Astrocyte of the hippocampus (primary cell): ENCODE measurements at regions not wholly inside any gene's neighbourhood (a gene's known extent, or its start where the extent isn't known, plus 50 kb on each side); places are given as distances from the start of the nearest gene placed in this dataset.
A peak's percentile ranks its signal among the peaks of the same experiment; 100 is the strongest.
"Not testable (repeated sequence)": the region's sequence is repeated elsewhere in the genome, so short reads cannot be mapped to it uniquely, and the experiment has no call there.

Source experiments
- DNase-seq: peaks from one replicate; pipeline ENCODE4 v3.0.0; 2011; ENCODE audit warnings: low read depth, low spot score

DNA sequence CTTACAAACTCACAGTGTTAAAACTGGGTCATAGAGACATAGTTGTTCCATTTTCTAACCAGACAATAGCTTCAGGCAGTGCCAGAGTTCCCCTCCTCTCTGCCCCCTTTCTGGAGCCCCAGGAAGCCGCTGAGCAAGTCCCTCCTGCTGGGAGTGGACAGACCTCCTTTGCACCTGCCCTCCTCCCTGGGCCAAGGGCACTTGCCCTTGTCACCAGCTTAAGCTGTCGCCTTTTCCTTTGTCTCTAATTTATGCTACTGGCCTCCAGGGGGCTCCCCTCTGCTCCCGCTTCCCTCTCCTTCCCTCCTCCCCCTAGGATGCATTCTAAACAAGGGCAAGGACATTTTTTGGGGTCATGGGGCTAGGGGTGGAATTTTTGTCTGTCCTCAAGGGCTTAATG, 182.4 kb downstream of the MIS18A start:
- no peak for DNase-seq

GRCh38 chr21:32094804-32095203, 184.0 kb downstream of the MIS18A start:
- DNase-seq: peak; percentile 30

DNA sequence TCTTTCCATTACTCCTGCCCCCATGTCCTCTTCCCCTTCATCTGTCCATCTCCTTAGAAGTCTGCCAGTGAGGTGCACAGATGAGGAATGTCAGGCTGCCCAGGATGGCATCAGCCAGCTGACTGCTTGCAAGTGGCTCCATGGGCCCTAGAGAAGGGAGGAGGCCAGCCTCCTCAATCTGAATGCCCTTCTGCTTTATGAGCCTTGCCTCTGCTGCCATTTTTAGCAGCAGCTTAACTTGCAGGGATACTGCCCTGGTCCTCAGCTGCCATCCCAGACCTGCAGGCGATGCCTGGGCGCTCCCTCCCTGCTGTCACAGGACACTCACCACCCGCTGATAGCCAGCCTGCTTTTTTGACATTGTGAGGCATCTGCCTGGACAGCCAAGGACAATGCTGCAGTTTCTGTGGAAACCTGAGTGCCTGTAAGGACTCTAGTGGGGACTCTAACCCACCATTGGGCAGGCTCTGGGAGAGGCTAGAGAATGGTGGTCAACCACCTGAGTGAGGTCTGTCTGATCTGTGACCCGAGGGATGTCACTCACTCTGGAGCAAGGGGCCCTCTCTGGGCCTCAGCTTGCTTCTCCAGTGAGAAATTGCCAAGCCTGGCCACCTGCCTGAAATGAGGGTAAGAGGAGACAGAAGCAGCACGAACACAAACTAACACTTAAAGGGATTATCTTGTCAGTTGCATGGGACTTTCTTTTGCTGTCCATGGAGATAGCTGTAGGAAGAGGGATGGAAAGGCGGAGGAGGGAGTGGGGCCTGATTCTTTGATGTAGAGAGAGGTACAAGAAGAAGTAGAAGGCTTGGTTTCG, 185.0 kb downstream of the MIS18A start:
- no peak for DNase-seq

DNA sequence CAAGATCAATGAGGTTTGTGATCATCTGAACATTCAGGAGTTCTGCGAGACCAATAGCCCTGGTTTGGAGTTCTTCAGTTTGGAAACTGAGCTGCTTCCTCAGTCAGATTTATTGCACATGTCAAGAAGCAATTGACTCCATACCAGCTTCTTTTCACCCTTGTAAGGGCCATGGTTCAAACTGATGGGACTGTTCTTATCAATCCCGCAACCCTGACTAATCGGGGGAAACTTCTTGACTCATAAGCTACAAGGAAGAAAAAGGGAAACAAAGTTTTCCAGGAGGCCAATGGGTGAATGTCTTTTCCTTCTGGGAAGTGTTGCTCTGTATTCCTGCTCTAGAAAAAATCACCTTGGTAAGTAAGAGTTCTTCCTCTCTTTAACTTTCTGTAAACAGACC, 187.9 kb downstream of the MIS18A start:
- no peak for DNase-seq

DNA sequence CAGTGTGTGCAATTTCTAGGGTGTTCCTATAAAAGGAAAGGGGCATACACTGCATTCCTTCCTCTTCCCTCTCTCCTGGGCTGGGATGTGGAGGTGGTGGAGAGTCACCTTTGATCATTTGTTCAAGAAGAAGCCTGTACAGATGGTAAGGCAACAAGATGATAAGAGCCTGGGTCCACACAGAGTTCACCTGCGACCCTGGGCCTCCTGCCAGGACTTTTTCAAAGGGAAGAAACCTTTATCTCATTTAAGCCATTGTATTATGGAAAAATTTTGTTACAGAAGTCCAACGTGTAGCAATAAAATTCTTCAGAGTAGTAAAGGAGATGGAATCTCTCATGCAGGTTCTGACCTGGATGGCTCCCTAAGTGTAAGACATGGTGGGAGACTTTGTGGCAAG, 189.1 kb downstream of the MIS18A start:
- DNase-seq: no peak

DNA sequence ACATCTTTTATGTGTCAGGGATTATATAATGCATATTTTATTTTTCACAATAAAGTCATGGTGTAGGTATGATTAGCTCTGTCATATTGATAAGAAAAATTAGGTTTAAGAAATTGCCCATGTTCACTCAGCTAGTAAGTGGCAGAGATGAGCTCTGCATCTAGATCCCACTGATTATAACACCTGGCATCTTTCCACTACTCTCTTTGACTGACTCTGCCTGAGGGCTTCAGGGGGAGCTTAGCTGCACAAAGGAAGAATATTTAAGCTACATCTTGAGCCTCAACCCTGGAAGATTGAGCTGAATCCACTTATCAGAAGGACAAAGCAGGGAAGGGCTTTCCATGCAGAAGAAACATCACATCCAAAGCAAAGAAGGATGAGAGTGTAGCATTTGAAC, 190.4 kb downstream of the MIS18A start:
- DNase-seq: no peak

DNA sequence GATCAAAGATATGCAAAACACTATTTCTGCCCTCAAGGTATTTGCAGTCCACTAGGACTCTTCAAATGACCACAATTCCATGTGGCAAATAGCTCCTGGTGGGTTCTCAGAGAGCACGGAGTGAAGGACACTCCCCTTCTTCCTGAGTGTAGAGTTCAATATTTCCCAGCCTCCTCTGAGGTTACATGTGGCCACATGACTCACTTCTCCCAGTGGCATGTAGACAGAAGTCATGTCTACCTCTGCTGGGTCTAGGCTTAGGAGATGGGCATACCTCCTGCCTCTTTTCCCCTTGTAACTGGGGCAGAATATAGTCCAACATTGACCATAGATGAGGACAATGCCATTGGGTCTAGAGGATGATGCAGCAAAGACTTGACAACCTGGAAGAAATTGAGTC, 191.4 kb downstream of the MIS18A start:
- no peak for DNase-seq

GRCh38 chr21:32083197-32083596, 195.7 kb downstream of the MIS18A start:
- DNase-seq: peak; percentile 46

DNA sequence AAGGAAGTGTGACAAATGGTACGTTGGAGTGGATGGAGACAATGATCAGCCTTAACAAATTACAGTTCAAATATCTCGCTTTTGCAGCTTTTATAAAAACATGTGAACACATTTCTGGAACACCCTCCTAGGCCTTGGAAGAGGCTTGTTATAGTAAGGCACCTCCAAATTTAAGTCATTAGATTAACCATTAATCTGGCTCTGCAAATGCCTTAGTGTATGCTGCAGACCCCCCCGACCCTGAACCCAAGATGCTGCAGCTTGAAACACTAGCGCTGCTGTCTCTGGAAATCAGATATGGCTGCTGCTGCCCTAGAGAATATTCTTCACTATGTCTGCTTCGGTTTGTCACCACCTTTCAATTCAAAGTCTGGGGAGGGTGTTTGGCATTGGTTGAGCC, 196.4 kb downstream of the MIS18A start:
- DNase-seq: no peak

GRCh38 chr21:32073593-32073992, 200.8 kb downstream of the HUNK start:
- no peak for DNase-seq

DNA sequence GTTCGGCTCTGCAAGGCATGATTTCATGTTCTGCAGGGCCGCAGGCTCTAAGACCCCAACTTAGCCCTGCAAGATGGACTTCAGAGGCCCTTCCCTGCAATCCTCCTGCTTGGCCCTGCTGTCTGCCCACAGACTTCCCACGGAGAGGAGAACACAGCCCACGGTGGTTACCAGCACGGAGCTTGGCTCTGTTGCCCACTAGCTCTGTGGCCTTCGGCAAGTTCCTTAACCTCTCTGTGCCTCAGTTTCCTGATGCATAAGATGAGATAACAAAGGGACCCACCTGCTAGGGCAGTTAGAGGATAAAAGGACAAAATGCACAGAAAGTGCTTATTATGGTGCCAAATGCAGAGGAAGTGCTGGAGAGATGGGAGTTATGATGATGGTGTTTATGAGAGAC, 200.4 kb downstream of the HUNK start:
- DNase-seq: no peak

DNA sequence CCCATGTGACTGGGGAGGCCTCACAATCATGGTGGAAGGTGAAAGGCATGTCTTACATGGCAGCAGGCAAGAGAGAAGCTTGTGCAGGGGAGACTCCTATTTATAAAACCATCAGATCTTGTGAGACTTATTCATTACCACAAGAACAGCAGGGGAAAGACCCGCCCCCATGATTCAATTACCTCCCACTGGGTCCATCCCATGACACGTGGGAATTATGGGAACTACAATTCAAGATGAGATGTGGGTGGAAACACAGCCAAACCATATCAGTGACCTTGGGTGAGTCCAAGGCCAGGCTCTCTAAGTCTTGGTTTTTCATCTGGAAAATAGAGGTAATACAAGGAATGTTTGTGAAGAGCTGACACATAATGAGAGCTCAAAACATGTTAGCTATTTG, 198.8 kb downstream of the HUNK start:
- not testable (repeated sequence) for DNase-seq

GRCh38 chr21:32070676-32071330, 198.0 kb downstream of the HUNK start:
- DNase-seq: no peak

GRCh38 chr21:32070126-32070525, 197.3 kb downstream of the HUNK start:
- DNase-seq: no peak

DNA sequence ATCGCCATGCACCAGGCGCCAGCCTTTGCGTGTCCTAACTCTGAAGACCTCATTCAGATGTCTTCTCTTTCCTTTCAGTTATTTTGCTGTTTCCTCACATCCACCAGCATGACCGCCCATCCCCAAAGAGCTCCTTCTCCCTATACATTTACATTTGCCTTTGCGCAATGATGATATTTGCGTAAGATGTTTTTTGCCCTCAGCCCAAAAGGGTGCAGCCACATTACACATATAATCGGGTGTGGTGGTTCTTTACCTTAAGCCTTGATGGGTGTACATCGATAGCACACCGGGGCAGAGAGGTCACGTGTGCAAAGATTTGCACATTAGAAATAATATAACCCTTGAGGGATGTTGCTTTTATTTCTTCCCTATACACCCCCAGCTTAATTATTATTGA, 192.8 kb downstream of the HUNK start:
- DNase-seq: no peak

- DNase-seq: no peak
These were observed 191.6 kb downstream of the HUNK start for GRCh38 chr21:32064281-32064910.

DNA sequence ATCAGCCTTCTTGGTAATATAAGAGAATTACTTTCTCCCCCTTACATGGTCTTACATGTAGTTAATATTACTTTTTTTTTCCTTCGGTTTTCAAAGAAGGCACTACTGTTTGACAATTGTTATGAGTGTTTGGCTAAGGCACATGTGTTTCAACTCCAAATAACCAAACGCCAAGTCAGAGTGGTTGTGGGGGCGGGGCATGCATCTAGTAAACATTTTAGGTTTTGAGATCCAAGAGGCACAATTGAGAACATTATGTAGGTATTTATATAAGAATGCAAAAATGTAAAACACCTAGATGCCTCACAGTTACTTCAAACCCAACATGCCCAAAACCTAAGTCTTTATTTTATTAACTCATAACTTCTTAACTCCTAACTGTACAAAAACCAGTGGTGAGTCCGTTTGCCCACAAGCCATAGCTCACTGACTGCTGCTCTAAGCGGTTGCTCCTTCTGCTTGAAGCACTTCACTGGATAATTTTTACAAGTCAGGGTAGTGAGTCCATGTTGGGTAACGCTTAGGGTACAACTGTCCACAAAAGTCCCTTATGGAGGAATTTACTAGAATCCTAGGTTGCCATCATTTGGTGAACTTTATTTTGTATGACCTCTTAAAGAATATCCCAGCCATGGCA, 189.9 kb downstream of the HUNK start:
- no peak for DNase-seq

GRCh38 chr21:32061729-32062128, 188.9 kb downstream of the HUNK start:
- DNase-seq: no peak

- DNase-seq: no peak
These were observed 184.0 kb downstream of the HUNK start for GRCh38 chr21:32056791-32057190.

DNA sequence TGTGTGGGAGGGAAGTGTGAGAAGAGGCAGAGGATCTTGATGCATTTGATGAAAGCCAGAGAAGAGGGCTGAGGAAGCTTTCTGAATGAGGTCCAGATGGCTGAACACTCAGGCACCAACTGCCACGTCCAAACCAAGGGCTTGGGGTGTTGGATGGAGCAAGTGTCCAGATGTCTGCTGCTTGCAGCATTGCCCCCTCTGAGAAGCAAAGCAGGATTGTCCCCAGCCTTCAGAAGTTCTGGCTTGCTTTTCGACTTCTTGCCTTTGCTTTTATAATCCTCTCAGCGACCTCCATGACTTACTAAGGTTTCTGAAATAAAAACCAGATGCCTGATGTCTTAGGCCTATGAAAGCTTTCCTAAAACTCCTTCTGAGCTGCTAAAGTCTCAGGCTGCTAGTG, 182.5 kb downstream of the HUNK start:
- no peak for DNase-seq
